Mucosa of gallbladder (tissue), 1 donor: ENCODE measurements at regions not wholly inside any gene's neighbourhood (a gene's known extent, or its start where the extent isn't known, plus 50 kb on each side); places are given as distances from the start of the nearest gene placed in this dataset.

Experiments
- DNase-seq: peaks from one replicate; pipeline ENCODE4 v3.0.0-alpha.2; 2020; ENCODE audit warnings: low spot score
- donor health status: DM: no; HTN: no; CAD: no.

GRCh38 chr4:14241574-14241973 is 614.0 kb upstream of the BOD1L1 start:
- DNase-seq: no peak

GRCh38 chr4:14247767-14248166 is 620.2 kb upstream of the BOD1L1 start:
- no peak for DNase-seq

GRCh38 chr4:14249226-14249625 is 621.7 kb upstream of the BOD1L1 start:
- no peak for DNase-seq

GRCh38 chr4:14254252-14254651 is 626.7 kb upstream of the BOD1L1 start:
- peak; percentile 16 for DNase-seq

GRCh38 chr4:14254926-14255325 is 627.4 kb upstream of the BOD1L1 start:
- DNase-seq: no peak

GRCh38 chr4:14257903-14258302 is 630.4 kb upstream of the BOD1L1 start:
- DNase-seq: no peak

GRCh38 chr4:14259936-14260335 is 632.4 kb upstream of the BOD1L1 start:
- no peak for DNase-seq

GRCh38 chr4:14260591-14260990 is 633.1 kb upstream of the BOD1L1 start:
- DNase-seq: no peak

GRCh38 chr4:14262221-14262620 is 634.7 kb upstream of the BOD1L1 start:
- no peak for DNase-seq

GRCh38 chr4:14264437-14264836 is 636.9 kb upstream of the BOD1L1 start:
- no peak for DNase-seq

GRCh38 chr4:14265651-14266050 is 638.1 kb upstream of the BOD1L1 start:
- DNase-seq: no peak

- no peak for DNase-seq
Observed at GRCh38 chr4:14267373-14268060, 640.0 kb upstream of the BOD1L1 start.

- DNase-seq: peak; percentile 17
Observed at GRCh38 chr4:14269824-14270223, 642.3 kb upstream of the BOD1L1 start.

GRCh38 chr4:14272206-14272605 is 644.7 kb upstream of the BOD1L1 start:
- no peak for DNase-seq

GRCh38 chr4:14277505-14277904 is 650.0 kb upstream of the BOD1L1 start:
- DNase-seq: no peak

GRCh38 chr4:14280567-14280966 is 653.0 kb upstream of the BOD1L1 start:
- DNase-seq: no peak

- no peak for DNase-seq
Observed at GRCh38 chr4:14284578-14284977, 657.1 kb upstream of the BOD1L1 start.

- no peak for DNase-seq
Observed at GRCh38 chr4:14289708-14290107, 662.2 kb upstream of the BOD1L1 start.

- DNase-seq: no peak
Observed at GRCh38 chr4:14293582-14293981, 666.1 kb upstream of the BOD1L1 start.

GRCh38 chr4:14294611-14295010 is 667.1 kb upstream of the BOD1L1 start:
- no peak for DNase-seq

GRCh38 chr4:14299166-14299565 is 671.6 kb upstream of the BOD1L1 start:
- DNase-seq: no peak

- no peak for DNase-seq
Observed at GRCh38 chr4:14302021-14302420, 674.5 kb upstream of the BOD1L1 start.

GRCh38 chr4:14303856-14304255 is 676.3 kb upstream of the BOD1L1 start:
- no peak for DNase-seq

- DNase-seq: no peak
Observed at GRCh38 chr4:14308229-14308651, 680.7 kb upstream of the BOD1L1 start.
